ENCODE measurements at regions not wholly inside any gene's neighbourhood (a gene's known extent, or its start where the extent isn't known, plus 50 kb on each side); places are given as distances from the start of the nearest gene placed in this dataset.

- Histone ChIP-seq H3K27ac (ENCODE audit: low read depth, low read length) (no peak overlapping the region), H3K36me3 (ENCODE audit: control insufficient read depth, insufficient read depth, low read length) (no peaks in the 10 kb centered on the region), H3K4me3 (ENCODE audit: low read length) (no peak overlapping the region), H3K9me3 (ENCODE audit: control insufficient read depth, low read length) (no peaks in the 10 kb centered on the region), H3K4me1 (ENCODE audit: control insufficient read depth, insufficient read depth, low read length) (no peaks in the 10 kb centered on the region), H3K27me3 (ENCODE audit: control insufficient read depth, insufficient read depth, low read length, poor library complexity, severe bottlenecking) (no peaks in the 10 kb centered on the region), H3K9ac (ENCODE audit: extremely low read depth, low read length, poor library complexity, severe bottlenecking) (no peak overlapping the region)
- no peak for TF ChIP-seq CTCF (conservative IDR thresholded peaks at IDR 0.05)
- Mint-ChIP-seq H3K4me3 (no peak overlapping the region), H3K4me1 (no peaks in the 10 kb centered on the region), H3K27ac (no peak overlapping the region), H3K36me3 (ENCODE audit: low read depth) (no peaks in the 10 kb centered on the region), H3K27me3 (ENCODE audit: insufficient read depth) (no peaks in the 10 kb centered on the region), H3K9me3 (peaks cover 7% of the 10 kb centered on the region)
- 96 to 97% methylated on average over 5 to 6 of the region's 6 CpGs for WGBS, 2 experiments (ENCODE audit: insufficient coverage in 1 of 2, insufficient read length in 1 of 2)
- DNase-seq = no peak
Measured at GRCh38 chr5:7068156-7068555, 327.8 kb upstream of the ADCY2 start.

- no peak overlapping the region for H3K4me3 ChIP-seq (ENCODE audit: low read length)
- H3K36me3 ChIP-seq (ENCODE audit: control insufficient read depth, insufficient read depth, low read length) = no peaks in the 10 kb centered on the region
- DNase-seq = no peak
- H3K9me3 ChIP-seq (ENCODE audit: control insufficient read depth, low read length) = no peaks in the 10 kb centered on the region
- 96 to 100% methylated on average over 4 to 5 of the region's 5 CpGs for WGBS, 2 experiments (ENCODE audit: insufficient coverage in 1 of 2, insufficient read length in 1 of 2)
- H3K4me3 Mint-ChIP-seq = no peak overlapping the region
- H3K27ac ChIP-seq (ENCODE audit: low read depth, low read length) = no peak overlapping the region
- TF ChIP-seq CTCF (conservative IDR thresholded peaks at IDR 0.05) = no peak
- H3K36me3 Mint-ChIP-seq (ENCODE audit: low read depth) = no peaks in the 10 kb centered on the region
- no peaks in the 10 kb centered on the region for H3K4me1 Mint-ChIP-seq
- no peaks in the 10 kb centered on the region for H3K4me1 ChIP-seq (ENCODE audit: control insufficient read depth, insufficient read depth, low read length)
- H3K9ac ChIP-seq (ENCODE audit: extremely low read depth, low read length, poor library complexity, severe bottlenecking) = no peak overlapping the region
- no peaks in the 10 kb centered on the region for H3K27me3 ChIP-seq (ENCODE audit: control insufficient read depth, insufficient read depth, low read length, poor library complexity, severe bottlenecking)
- peaks cover 2% of the 10 kb centered on the region for H3K9me3 Mint-ChIP-seq
- H3K27me3 Mint-ChIP-seq (ENCODE audit: insufficient read depth) = no peaks in the 10 kb centered on the region
- H3K27ac Mint-ChIP-seq = no peak overlapping the region
Measured at GRCh38 chr5:7068899-7069298, 327.0 kb upstream of the ADCY2 start.

GRCh38 chr5:7072188-7072587 is 323.8 kb upstream of the ADCY2 start:
- no peaks in the 10 kb centered on the region for H3K36me3 ChIP-seq (ENCODE audit: control insufficient read depth, insufficient read depth, low read length)
- no peak for TF ChIP-seq CTCF (conservative IDR thresholded peaks at IDR 0.05)
- Mint-ChIP-seq H3K27ac (no peak overlapping the region), H3K36me3 (ENCODE audit: low read depth) (no peaks in the 10 kb centered on the region), H3K4me1 (no peaks in the 10 kb centered on the region), H3K4me3 (no peak overlapping the region), H3K9me3 (no peaks in the 10 kb centered on the region), H3K27me3 (ENCODE audit: insufficient read depth) (no peaks in the 10 kb centered on the region)
- H3K27me3 ChIP-seq (ENCODE audit: control insufficient read depth, insufficient read depth, low read length, poor library complexity, severe bottlenecking) = no peaks in the 10 kb centered on the region
- H3K4me1 ChIP-seq (ENCODE audit: control insufficient read depth, insufficient read depth, low read length) = no peaks in the 10 kb centered on the region
- WGBS, 2 experiments (ENCODE audit: insufficient coverage in 1 of 2, insufficient read length in 1 of 2) = 50 to 66% methylated on average over 2 to 4 of the region's 4 CpGs
- no peak overlapping the region for H3K27ac ChIP-seq (ENCODE audit: low read depth, low read length)
- no peak overlapping the region for H3K9ac ChIP-seq (ENCODE audit: extremely low read depth, low read length, poor library complexity, severe bottlenecking)
- H3K9me3 ChIP-seq (ENCODE audit: control insufficient read depth, low read length) = no peaks in the 10 kb centered on the region
- DNase-seq = no peak
- H3K4me3 ChIP-seq (ENCODE audit: low read length) = no peak overlapping the region

All from endodermal cell (in vitro differentiated cells).